GM18508 (cell line): ENCODE measurements at regions not wholly inside any gene's neighbourhood (a gene's known extent, or its start where the extent isn't known, plus 50 kb on each side); places are given as distances from the start of the nearest gene placed in this dataset.

Experiments
- ATAC-seq: cut with Tn5 transposase; IDR thresholded peaks from one replicate; pipeline ENCODE4 v1.9.1; 2021; ENCODE audit warnings: moderate number of reproducible peaks; ENCODE audit not compliant: insufficient read depth, unreplicated experiment

DNA sequence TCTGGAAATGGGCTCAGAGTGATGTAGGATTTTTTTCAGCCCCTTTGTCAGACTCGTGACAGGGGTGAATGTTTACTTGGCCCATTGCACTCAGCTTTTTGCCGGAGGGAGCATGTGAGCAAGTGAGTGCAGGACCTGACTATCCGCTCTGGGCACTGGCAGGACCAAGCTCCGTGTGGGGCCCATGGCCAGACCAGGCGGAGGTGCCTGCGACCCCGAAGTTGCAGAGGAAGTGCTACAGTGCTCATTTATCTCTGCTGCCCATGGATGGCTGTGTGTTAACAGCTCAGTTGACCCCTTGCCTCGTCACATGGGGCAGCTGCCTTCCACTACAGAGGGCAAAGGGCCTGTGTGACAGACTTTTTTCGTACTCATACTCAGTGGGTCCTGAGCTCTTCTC lies 744.3 kb downstream of the IRX1 start:
- no peak for ATAC-seq

DNA sequence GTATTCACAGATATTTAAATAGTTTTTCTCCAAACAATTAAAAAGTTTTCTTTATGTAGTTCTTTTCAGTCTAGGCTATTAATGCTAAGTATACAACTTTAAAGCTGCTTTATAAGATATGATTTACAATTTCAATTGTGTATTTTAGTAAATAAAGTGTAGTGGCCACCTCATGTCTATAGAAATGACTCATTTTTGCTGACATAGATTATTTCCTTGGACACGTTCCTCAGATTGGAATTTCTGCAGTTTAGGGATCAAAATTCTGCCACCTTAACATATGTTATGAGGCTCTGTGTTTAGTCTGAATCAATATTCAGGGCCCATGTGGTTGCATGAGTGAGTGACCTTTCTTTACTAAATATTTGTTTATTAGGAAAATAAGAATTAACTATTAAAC lies 750.2 kb downstream of the IRX1 start:
- no peak for ATAC-seq

DNA sequence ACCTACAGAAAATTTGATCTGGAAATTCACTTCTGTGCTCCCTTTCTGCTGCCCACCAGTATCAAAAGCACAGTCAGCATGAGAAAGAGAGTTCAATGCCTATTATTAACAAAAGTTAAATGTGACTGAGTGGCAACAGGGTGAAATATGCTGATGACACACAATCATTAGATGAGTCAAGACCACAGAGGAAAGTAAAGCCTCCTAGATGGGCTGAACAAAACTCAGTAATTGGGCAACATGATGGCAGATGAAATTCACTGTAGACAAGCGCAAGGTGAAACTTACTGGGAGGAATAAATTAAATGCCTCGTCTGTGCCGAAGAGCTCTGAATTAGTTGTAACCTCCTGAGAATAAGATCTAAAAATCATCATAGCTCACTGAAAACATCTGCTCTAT lies 752.8 kb downstream of the IRX1 start:
- no peak for ATAC-seq

DNA sequence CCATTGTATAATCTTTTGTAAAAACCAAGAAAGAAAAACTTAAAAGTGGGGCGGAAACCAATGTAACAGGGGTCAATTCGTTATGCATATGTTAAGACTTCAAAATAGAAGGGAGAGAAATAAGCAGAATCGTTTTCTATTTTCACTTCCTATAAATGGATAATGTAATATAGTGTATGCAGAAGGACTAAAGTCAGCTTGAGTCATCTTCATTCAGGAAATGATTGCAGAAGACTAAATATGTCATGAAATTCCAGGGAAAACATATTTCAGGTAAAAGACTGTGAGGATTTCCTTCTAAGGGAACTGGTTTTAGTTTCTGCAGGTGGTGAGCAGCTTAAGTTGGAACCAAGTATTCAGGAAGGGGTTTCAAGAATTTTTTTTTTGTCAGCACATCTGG lies 753.3 kb downstream of the IRX1 start:
- no peak for ATAC-seq

GRCh38 chr5:4356201-4356600 lies 760.6 kb downstream of the IRX1 start:
- ATAC-seq = no peak

DNA sequence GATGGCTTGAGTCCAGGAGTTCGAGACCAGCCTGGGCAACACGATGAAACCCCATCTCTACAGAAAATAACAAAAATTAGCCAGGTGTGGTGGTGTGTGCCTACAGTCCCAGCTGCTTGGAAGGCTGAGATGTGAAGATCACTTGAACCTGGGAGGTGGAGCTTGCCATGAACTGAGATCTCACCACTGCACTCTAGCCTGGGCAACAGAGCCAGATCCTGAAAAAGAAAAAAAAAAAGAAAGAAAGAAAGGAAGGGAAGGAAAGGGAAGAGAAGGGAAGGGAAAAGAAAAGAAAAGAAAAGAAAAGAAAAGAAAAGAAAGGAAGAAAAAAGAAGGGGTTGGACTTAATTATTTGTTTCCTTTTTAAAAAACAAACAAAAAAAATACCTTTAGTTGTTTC lies 764.2 kb downstream of the IRX1 start:
- no peak for ATAC-seq

DNA sequence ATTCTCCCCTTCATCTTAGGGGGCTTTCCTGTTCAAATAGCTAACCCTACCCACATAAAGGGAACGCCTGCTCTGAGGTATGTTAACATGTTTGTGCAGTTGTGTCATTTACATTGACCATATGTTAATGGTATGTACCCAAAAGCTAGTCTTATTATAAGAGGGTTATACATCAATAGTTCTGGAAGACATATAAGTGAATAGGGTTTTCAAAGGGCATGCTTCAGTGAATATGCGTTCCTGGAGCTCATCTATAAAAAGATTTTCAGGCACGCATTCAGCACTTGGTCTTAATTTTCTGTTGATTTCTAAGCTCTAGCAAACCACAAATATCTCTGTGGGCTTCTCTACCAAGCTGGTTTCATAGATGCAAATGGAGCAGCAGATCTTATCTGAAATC lies 766.1 kb downstream of the IRX1 start:
- ATAC-seq = no peak

DNA sequence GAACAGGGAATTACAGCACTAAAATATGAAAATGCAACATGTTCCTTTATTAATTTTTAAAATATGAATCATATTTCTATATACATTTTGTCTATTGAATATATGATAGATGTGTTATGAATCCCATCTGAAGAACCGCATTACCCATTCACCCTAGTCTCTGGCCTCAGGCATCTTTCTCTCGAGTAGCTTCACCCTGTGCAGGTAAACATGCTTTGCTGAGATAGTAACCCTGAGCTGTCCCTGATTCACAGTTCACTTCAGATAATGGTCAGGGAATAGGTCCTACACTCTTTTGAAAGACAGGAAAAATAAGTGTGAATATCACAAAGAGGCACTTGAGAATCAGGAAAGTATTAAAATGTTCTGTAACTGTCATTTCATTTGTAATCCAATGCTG lies 766.8 kb downstream of the IRX1 start:
- ATAC-seq = no peak

- ATAC-seq = no peak
Observed at GRCh38 chr5:4363045-4363444, 767.4 kb downstream of the IRX1 start.

DNA sequence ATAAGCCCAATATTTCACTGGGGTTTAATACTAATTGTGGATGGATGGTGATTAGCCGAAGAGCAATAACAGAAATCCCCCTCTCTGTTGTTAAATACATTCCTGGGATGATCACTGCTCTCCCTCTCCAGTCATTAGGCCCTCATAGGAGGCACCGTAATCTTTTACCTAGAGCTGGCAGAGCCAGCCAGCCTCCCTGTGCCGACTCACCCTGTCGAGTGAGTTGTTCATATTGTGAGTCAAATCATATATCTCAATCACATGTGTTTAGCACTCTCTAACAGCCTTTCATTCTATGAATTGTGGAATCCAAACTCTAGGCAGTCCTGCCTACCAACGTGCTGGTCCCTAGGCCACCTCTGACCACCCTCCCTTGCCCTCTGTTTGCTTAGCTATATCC lies 771.0 kb downstream of the IRX1 start:
- no peak for ATAC-seq

DNA sequence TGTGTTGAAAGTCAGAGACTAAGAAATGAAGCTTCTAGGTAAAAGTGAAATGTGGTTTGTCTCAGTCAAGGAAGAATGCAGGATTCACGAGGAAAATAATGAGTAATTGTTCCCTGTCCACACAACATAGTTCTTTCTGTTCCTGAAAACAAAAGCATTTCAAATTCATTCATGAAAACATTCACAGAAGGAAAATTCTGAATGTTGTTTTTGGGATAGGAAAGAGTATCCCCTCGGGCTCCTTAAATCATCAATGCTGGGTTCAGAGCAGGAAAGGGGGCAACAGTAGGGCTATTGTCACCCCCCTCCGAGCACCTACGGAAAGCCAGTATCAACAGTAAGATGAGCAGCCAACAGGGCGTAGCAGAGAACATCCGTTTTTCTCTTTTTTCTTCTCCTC lies 769.9 kb upstream of the ADAMTS16 start:
- no peak for ATAC-seq

- no peak for ATAC-seq
Observed at GRCh38 chr5:4372481-4372880, 767.6 kb upstream of the ADAMTS16 start.

- no peak for ATAC-seq
Observed at GRCh38 chr5:4373051-4373820, 766.9 kb upstream of the ADAMTS16 start.

DNA sequence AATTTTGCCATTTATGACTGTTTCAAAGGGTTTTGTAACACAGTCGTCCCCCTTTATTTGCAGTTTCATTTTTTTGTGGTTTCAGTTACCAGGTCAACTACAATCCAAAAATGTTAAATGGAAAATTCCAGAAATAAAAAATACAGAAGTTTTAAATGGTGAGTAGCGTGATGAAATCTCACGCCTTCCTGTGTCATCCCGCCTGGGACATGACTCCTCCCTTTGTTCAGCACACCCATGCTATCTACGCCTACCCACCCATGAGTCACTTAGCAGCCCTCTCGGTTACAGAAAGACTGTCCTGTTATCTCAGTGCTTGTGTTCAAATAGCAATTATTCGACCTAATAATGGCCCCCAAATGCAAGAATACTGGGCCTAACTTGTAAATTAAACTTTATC lies 765.3 kb upstream of the ADAMTS16 start:
- ATAC-seq = no peak

- no peak for ATAC-seq
Observed at GRCh38 chr5:4375640-4376039, 764.5 kb upstream of the ADAMTS16 start.

DNA sequence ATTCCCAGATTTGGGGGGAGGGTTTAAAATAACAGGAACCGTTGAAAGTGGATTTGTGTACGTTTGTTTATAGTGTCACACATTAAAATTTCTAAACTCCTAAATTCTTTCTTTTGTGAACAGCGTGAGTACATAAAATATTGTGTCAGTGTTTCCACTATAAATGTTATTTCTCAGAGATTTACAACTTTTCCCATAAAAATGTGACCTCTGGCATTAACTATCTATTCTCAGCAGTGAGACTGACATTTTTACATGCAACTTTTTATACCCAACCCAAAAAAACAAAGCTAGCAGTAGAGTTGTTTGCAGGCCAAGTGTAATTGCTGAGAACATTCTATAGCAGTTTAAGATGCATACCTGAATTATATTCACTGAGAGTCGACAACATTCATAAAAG lies 757.0 kb upstream of the ADAMTS16 start:
- ATAC-seq = no peak

DNA sequence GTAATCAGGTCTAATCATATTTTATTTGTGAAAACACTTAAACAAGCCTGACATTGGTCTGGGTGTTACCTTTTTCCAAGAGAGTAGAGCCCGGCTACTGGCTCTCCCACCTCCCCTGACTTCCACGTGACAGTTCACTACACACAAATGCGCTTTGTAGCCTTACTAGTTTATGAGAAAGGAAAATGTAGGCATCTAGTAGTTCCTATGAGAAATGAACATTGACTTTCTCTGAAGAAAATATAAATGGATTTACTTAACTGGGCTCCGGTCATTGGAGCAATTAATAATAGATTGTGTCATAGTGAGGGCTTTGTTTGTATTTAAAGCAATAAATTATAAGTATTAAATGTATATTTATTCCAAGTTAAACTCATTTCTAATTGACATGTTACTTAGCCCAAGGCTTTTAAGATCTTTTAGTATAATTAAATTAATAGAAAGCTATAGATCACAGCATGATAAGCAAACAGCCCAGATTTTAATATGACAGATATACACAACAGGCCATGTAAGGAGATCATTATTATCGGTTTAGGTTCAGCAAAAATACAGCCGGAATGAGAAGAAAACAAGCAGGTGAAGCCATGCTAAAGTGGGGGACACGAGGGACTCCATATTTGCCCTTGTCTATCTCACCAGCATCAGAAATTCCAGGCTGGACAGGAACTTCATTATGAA lies 756.5 kb upstream of the ADAMTS16 start:
- ATAC-seq = no peak

DNA sequence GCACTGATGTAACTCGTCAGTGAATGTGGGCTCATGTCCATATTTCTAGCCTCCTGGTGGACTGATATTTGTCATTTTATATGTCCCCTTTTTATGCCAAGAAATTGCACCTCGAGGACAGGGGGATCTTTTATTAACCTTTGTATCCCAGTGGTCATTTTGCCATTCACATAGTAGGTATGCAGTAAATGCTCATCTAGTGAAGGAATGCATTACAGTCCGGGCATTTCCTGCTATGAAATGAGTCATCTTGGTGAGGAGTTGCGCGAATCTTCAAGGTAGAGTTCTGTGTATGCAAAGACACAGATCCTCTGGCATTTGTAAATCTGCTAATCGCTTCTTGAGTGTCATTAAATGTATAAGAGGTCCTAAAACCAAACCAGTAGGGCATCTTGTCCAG lies 755.5 kb upstream of the ADAMTS16 start:
- ATAC-seq = no peak

DNA sequence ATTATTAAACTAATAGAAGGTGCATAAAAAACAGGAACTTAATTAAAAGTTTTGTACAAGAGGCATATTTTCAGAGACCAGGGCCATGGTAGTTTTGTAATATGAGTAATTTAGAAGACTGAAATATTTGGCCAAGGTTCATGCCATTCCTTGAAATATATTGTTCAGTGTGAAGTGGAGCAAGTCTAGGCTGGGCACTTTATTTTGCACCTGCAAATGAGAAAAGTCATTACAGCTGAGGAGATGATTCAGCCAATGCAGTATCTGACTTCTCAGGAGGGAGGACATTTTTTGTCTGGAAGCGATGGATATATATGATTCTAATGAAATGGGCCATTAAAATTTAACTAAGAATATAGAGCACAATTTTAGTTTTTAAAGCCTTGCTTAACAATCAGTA lies 754.0 kb upstream of the ADAMTS16 start:
- no peak for ATAC-seq

DNA sequence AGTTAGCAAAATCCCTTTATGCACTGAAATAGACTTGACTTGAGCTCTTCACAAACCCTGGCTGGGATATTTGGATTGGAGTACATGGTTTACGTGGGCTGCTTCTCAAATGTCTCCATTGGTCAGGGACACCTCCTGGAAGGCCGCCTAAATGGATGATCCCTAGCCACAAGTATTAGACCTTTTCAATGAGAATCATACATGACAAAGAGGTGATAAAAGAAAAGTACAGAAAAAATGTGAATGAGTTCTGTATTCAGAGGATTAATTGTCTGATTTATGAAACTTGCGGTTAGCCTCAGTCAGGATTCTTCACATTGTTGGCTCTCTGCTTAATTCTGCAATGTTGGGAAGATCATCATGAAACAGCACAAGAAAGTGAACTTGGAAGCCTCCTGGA lies 752.8 kb upstream of the ADAMTS16 start:
- ATAC-seq = no peak

- no peak for ATAC-seq
Observed at GRCh38 chr5:4395752-4396151, 744.4 kb upstream of the ADAMTS16 start.

GRCh38 chr5:4405614-4406219 lies 734.4 kb upstream of the ADAMTS16 start:
- ATAC-seq = no peak
